ENCODE measurements at regions not wholly inside any gene's neighbourhood (a gene's known extent, or its start where the extent isn't known, plus 50 kb on each side); places are given as distances from the start of the nearest gene placed in this dataset.

DNA sequence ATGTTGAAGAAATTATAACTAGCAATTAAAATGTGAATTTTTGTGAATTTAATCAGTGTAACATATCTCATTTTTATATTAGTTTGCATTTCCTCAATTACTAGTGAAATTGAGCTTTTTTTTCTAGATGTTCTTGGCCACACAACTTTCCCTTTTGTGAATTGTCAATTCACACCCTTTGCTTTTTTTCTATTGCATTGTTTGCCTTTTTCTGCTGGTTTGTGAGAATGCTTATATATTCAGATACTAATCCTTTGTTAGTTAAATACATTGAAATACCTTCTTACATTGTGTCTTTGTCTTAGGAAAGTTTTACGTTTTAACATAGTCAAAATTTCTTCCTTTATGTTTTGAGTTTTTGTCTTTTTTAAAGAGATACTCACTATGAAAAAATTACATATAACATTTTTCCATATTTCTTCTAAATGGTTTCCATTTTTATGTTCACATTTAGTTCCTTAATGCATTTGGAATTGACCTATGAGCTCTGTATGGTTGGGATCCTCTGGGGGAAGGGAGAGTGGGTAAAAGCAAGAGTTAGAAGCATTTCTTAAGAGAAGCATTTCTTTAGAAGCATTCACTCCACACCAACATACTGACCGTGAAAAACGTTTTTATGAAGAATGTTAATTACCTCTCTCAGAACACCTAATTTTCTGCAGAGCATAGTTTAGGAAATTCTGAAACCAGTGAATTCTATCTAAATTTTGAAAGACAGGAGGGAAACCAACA is 126.0 kb downstream of the CAPZA3 start:
- TF ChIP-seq, protein P1, sequence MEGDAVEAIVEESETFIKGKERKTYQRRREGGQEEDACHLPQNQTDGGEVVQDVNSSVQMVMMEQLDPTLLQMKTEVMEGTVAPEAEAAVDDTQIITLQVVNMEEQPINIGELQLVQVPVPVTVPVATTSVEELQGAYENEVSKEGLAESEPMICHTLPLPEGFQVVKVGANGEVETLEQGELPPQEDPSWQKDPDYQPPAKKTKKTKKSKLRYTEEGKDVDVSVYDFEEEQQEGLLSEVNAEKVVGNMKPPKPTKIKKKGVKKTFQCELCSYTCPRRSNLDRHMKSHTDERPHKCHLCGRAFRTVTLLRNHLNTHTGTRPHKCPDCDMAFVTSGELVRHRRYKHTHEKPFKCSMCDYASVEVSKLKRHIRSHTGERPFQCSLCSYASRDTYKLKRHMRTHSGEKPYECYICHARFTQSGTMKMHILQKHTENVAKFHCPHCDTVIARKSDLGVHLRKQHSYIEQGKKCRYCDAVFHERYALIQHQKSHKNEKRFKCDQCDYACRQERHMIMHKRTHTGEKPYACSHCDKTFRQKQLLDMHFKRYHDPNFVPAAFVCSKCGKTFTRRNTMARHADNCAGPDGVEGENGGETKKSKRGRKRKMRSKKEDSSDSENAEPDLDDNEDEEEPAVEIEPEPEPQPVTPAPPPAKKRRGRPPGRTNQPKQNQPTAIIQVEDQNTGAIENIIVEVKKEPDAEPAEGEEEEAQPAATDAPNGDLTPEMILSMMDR (IDR thresholded peaks at IDR 0.05; ENCODE audit: extremely low read depth, missing control alignments), result no peak
- no peak for DNase-seq (ENCODE audit: low spot score)

DNA sequence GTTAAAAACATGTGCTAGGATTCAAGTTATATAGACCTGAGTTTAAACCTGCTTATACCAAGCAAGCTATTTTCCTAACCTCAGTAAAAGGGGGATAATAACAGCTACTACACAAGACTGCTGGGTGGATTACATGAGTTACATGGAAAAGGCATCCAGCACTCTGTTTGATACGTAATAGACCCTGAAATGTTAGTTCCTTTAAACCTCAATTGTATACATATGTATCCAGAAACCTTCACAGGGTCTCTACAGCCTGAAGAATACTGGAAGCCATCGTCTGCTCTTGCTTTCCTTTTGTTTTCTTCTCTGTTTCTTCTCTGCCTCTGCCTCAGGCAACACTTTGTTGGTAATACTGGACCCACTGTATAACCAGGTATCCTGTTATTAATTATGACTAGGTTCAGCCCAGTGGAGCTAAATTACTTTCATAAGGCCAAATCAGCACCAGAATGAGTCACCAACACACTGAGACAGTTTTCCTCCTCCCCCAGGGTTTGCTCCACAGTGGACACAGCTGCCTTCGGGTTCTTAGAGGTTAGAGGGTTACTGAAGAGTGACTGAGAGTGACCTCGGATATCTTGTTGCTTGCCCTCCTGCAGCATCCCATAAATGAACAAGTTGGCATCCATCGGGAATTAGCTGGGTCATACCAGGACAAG is 127.1 kb downstream of the CAPZA3 start:
- TF ChIP-seq, protein P1 (IDR thresholded peaks at IDR 0.05; ENCODE audit: extremely low read depth, missing control alignments), result no peak

DNA sequence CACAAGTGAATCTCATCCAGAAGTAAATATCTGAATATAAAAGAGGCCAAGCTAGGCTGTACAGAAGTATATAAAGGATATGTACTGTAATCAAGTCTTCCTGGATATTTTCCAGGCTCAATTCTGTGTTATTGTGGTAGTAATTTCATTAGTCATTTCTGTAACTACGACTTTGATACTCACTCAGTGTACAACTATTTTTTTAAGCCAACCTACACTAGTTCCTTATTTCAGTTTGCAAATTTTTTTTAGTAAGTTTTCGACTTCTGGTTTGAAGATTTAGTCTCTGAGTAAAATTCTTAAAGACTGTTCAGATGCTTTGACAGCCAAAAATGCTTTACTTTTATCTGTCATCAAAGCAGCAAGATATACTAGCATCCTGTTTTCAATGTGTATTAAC is 130.8 kb downstream of the CAPZA3 start:
- TF ChIP-seq, protein P1 (IDR thresholded peaks at IDR 0.05; ENCODE audit: extremely low read depth, missing control alignments), result no peak
- no peak for DNase-seq (ENCODE audit: low spot score)

More for the DNA sequence above, 127.1 kb downstream of the CAPZA3 start:
- DNase-seq (ENCODE audit: low spot score), result no peak

DNA sequence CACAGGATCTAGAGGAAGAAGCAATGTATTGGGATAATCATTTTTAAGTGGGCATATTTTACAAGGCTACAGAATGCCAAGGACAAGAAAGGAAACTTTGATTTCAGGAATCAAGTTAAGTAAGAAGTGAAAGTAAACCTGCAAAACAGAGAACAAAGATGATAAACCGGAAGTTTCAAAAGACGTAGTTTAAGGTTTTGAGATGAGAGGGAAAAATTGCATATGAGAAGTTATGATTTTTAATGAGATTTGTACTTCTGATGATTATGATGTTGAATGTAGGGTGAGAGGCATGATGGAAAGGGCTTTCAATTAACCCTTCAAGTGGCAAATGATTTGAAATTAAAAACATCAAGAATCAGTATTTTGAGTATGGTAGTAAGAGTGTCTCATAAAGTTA is 134.9 kb downstream of the CAPZA3 start:
- DNase-seq (ENCODE audit: low spot score), result no peak
- TF ChIP-seq, protein P1 (IDR thresholded peaks at IDR 0.05; ENCODE audit: extremely low read depth, missing control alignments), result no peak

DNA sequence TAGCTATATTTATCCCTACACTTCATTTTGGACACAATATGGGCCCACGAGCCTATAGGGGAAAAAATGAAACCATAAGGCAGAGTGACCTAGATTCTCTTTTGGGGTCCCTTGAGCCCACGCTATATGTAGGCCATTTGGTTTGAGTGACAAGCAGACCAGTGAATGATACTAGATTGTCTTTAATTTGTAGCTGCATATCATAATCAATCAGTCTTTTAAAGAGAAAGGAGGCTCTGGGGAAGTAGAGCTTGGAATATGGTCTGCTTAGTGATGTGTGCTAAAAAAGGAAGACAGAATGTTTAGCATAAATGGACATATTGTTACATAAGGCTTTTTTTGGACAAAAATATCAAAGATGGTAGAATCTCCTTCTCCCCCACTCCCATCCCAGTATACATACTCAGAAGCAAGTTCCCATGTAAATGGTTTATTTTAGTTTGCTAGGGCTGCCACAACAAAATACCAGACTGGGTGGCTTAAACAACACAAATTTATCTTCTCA is 140.8 kb downstream of the CAPZA3 start:
- DNase-seq (ENCODE audit: low spot score), result no peak
- TF ChIP-seq, protein P1 (IDR thresholded peaks at IDR 0.05; ENCODE audit: extremely low read depth, missing control alignments), result no peak

DNA sequence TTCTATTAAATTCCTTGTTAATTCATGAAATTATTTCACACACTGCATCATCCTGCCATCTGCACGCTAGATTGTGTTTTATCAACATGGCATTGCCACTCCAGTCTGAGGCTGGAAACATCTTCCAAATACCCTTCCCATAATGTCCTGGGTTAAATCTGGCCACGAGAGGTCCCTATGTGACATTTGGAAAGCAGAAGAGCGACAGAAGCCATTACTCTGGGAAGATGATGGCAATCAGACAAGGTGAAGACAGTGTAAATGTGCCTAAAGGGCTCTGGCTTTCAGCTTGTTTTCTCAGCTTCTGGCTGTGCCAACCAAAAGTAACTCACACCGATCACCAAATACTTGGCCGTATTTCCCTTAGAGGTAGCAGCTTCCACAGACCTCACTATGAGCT is 144.8 kb downstream of the CAPZA3 start:
- TF ChIP-seq, protein P1 (IDR thresholded peaks at IDR 0.05; ENCODE audit: extremely low read depth, missing control alignments), result no peak
- DNase-seq (ENCODE audit: low spot score), result no peak

DNA sequence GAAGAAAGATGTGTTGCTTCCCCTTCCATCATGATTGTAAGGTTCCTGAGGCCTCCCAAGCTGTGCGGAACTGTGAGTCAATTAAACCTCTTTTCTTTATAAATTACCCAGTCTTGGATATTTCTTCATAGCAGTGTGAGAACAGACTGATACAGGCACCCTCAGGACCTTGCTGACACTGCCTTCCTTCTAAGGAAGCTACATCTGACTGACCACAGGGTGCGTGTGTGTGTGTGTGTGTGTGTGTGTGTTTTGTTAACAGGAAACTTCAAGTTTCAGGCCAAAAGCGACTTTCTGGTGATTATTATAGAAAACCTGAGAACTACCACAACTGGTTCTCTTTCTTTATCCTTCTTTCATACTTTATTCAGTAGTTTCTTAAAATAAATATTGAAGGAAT is 149.0 kb downstream of the CAPZA3 start:
- TF ChIP-seq, protein P1 (IDR thresholded peaks at IDR 0.05; ENCODE audit: extremely low read depth, missing control alignments), result no peak
- no peak for DNase-seq (ENCODE audit: low spot score)

Data from GM20000 (cell line).